Neural cell (in vitro differentiated cells): ENCODE measurements at regions not wholly inside any gene's neighbourhood (a gene's known extent, or its start where the extent isn't known, plus 50 kb on each side); places are given as distances from the start of the nearest gene placed in this dataset.

Source experiments
- EZH2 ChIP-seq: fragments of 200-600, 300-800 bp; shearing (Covaris generic), sonication (generic); IDR thresholded peaks from 2 replicates; pipeline ENCODE4 v1.6.1; 2014; ENCODE audit warnings: antibody characterized with exemption, low read length, borderline replicate concordance, mild to moderate bottlenecking; ENCODE audit not compliant: insufficient read depth, poor library complexity, severe bottlenecking
- MXI1 ChIP-seq: fragments of 450-650 bp; conservative IDR thresholded peaks from 2 replicates; pipeline ENCODE4 v1.6.1; 2014; ENCODE audit warnings: antibody characterized with exemption, mild to moderate bottlenecking; ENCODE audit not compliant: poor library complexity, severe bottlenecking
- POLR2AphosphoS5 ChIP-seq: IDR thresholded peaks from 2 replicates; pipeline ENCODE4 v1.6.1; 2012
- TAF1 ChIP-seq: IDR thresholded peaks from 2 replicates; pipeline ENCODE4 v1.6.1; 2012; ENCODE audit warnings: low read depth
- TF ChIP-seq, protein P1 (sequence below): fragments of 450-650 bp; IDR thresholded peaks from 2 replicates; pipeline ENCODE4 v1.5.1; 2014; ENCODE audit warnings: antibody characterized with exemption, mild to moderate bottlenecking, moderate library complexity; ENCODE audit not compliant: poor library complexity, severe bottlenecking

GRCh38 chr5:116381201-116381600, 193.4 kb downstream of the SEMA6A start:
- TF ChIP-seq EZH2: no peak
- TF ChIP-seq MXI1: no peak
- TF ChIP-seq, protein P1, sequence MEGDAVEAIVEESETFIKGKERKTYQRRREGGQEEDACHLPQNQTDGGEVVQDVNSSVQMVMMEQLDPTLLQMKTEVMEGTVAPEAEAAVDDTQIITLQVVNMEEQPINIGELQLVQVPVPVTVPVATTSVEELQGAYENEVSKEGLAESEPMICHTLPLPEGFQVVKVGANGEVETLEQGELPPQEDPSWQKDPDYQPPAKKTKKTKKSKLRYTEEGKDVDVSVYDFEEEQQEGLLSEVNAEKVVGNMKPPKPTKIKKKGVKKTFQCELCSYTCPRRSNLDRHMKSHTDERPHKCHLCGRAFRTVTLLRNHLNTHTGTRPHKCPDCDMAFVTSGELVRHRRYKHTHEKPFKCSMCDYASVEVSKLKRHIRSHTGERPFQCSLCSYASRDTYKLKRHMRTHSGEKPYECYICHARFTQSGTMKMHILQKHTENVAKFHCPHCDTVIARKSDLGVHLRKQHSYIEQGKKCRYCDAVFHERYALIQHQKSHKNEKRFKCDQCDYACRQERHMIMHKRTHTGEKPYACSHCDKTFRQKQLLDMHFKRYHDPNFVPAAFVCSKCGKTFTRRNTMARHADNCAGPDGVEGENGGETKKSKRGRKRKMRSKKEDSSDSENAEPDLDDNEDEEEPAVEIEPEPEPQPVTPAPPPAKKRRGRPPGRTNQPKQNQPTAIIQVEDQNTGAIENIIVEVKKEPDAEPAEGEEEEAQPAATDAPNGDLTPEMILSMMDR: no peak
- no peak for TF ChIP-seq POLR2AphosphoS5
- TF ChIP-seq TAF1: no peak
